HepG2 (cell line): ENCODE measurements at regions not wholly inside any gene's neighbourhood (a gene's known extent, or its start where the extent isn't known, plus 50 kb on each side); places are given as distances from the start of the nearest gene placed in this dataset.

ENCODE experiments used
- ATAC-seq: fragments of 200-7000 bp; cut with Tn5 transposase; 3 replicates; pipeline ENCODE4 v1.9.1; 2020; ENCODE audit warnings: mild to moderate bottlenecking, moderate library complexity
- BruUV-seq: library from RNA; stranded (reverse); fragments of 400-500 nt; replicated peaks from 2 replicates; lab custom pipeline; 2021; lab: Mats Ljungman, UMichigan
- CTCF ChIA-PET: fragments of 300-600 bp; formaldehyde crosslinking; extraction: SDS; loops from one replicate; lab custom pipeline; 2021; ENCODE audit warnings: low total read pairs, inconsistent platforms, low intra/inter-chr PET ratio; lab: Yijun Ruan, JAX
- POLR2A ChIA-PET: fragments of 350-600 bp; sonication (Branson Sonifier 250); formaldehyde crosslinking; loops from one replicate; lab custom pipeline; 2020; ENCODE audit warnings: antibody characterized with exemption, inconsistent platforms; lab: Yijun Ruan, JAX
- DNase-seq: peaks from one replicate; pipeline ENCODE4 v3.0.0-alpha.2; 2015; ENCODE audit warnings: low spot score
- FAIRE-seq: peaks from 3 replicates; lab custom pipeline; 2011; peaks lifted over from hg19 to GRCh38; lab: Jason Lieb, UNC
- H2AFZ ChIP-seq: one replicate; pipeline ENCODE4 v1.6.1; 2011; ENCODE audit warnings: low read length, inconsistent platforms
- H3K27ac ChIP-seq: fragments of 300-600 bp; 3 replicates; pipeline ENCODE4 v1.8.0; 2011; ENCODE audit warnings: mixed run types, mild to moderate bottlenecking, mixed read lengths, low read length, inconsistent platforms; ENCODE audit not compliant: insufficient read depth; ENCODE audit errors: extremely low read length
- H3K27me3 ChIP-seq, 2 experiments: fragments of 200-600 bp in 1 of 2; 2 replicates in 1 of 2; 3 replicates in 1 of 2; pipeline versions ENCODE4 v1.6.0 to v1.8.0; 2011; ENCODE audit warnings: low read length in 2 of 2, mild to moderate bottlenecking in 2 of 2, moderate library complexity in 2 of 2, inconsistent platforms in 1 of 2; ENCODE audit not compliant: insufficient read depth in 2 of 2, control insufficient read depth in 1 of 2
- H3K36me3 ChIP-seq, 2 experiments: fragments of 200-600 bp in 1 of 2; replicated peaks in 1 of 2; 2 replicates in 1 of 2; 3 replicates in 1 of 2; pipeline versions ENCODE4 v1.5.1 to v1.8.0; 2011; ENCODE audit warnings: low read length in 2 of 2, inconsistent platforms in 1 of 2; ENCODE audit not compliant: insufficient read depth in 2 of 2, control insufficient read depth in 1 of 2
- H3K4me1 ChIP-seq: 2 replicates; pipeline ENCODE4 v1.5.1; 2012; ENCODE audit warnings: low read length, inconsistent platforms; ENCODE audit not compliant: insufficient read depth
- H3K4me2 ChIP-seq: 2 replicates; pipeline ENCODE4 v1.6.0; 2011; ENCODE audit warnings: low read depth, low read length, inconsistent platforms
- H3K4me3 ChIP-seq, 3 experiments: fragments of 200-600 bp in 1 of 3; sonication (generic), shearing (Covaris generic) in 1 of 3; replicated peaks in 1 of 3; 2 replicates each; pipeline ENCODE4 v1.5.1; 2011 to 2016; ENCODE audit warnings: low read length in 3 of 3, inconsistent platforms in 2 of 3, low read depth in 2 of 3, mild to moderate bottlenecking in 2 of 3, control low read depth in 1 of 3, mixed read lengths in 1 of 3; ENCODE audit not compliant: insufficient read depth in 1 of 3
- H3K79me2 ChIP-seq: one replicate; pipeline ENCODE4 v1.6.1; 2011; ENCODE audit warnings: low read length, inconsistent platforms; ENCODE audit not compliant: insufficient read depth
- H3K9ac ChIP-seq: 2 replicates; pipeline ENCODE4 v1.6.0; 2011; ENCODE audit warnings: mild to moderate bottlenecking, low read depth, low read length, inconsistent platforms; ENCODE audit not compliant: insufficient read depth
- H3K9me3 ChIP-seq: 2 replicates; pipeline ENCODE4 v1.5.1; 2012; ENCODE audit warnings: mild to moderate bottlenecking, low read length
- H4K20me1 ChIP-seq: 2 replicates; pipeline ENCODE4 v1.6.0; 2011; ENCODE audit warnings: inconsistent platforms, mild to moderate bottlenecking, low read length, moderate library complexity; ENCODE audit not compliant: insufficient read depth
- CREM ChIP-seq, 2 experiments: sonication (generic) in 1 of 2; formaldehyde crosslinking in 1 of 2; IDR thresholded peaks; 2 replicates each; pipeline versions ENCODE4 v1.4.0 to v1.6.1; 2016 to 2020; ENCODE audit warnings: antibody characterized with exemption in 1 of 2, mild to moderate bottlenecking in 1 of 2, missing genetic modification reagents in 1 of 2
- ERF ChIP-seq: IDR thresholded peaks from 2 replicates; pipeline ENCODE4 v1.6.1; 2018; ENCODE audit warnings: missing biosample characterization, missing genetic modification reagents
- GTF3A ChIP-seq: sonication (generic); formaldehyde crosslinking; conservative IDR thresholded peaks from 2 replicates; pipeline ENCODE4 v1.4.0; 2020; ENCODE audit warnings: mild to moderate bottlenecking, missing genetic modification reagents
- MAFG ChIP-seq: sonication (generic); formaldehyde crosslinking; IDR thresholded peaks from 2 replicates; pipeline ENCODE4 v1.5.1; 2020; ENCODE audit warnings: mild to moderate bottlenecking, missing genetic modification reagents
- MZF1 ChIP-seq: sonication (generic); formaldehyde crosslinking; IDR thresholded peaks from 2 replicates; pipeline ENCODE4 v1.8.1; 2023; ENCODE audit warnings: mild to moderate bottlenecking, missing genetic modification reagents, borderline replicate concordance
- RAD21 ChIP-seq: fragments of 450-650 bp; formaldehyde crosslinking; IDR thresholded peaks from 2 replicates; pipeline ENCODE4 v1.5.0; 2020; ENCODE audit warnings: mild to moderate bottlenecking
- SAFB2 ChIP-seq: sonication (generic); formaldehyde crosslinking; IDR thresholded peaks from 2 replicates; pipeline ENCODE4 v1.5.1; 2020; ENCODE audit warnings: missing genetic modification reagents, low read depth, mild to moderate bottlenecking, borderline replicate concordance
- ZBTB3 ChIP-seq: sonication (generic); formaldehyde crosslinking; IDR thresholded peaks from 2 replicates; pipeline ENCODE4 v1.4.0; 2020; ENCODE audit warnings: low read depth, mild to moderate bottlenecking, moderate library complexity, missing genetic modification reagents, borderline replicate concordance
- ZBTB34 ChIP-seq: sonication (generic); formaldehyde crosslinking; IDR thresholded peaks from 2 replicates; pipeline ENCODE4 v1.8.0; 2022; ENCODE audit warnings: mild to moderate bottlenecking, missing genetic modification reagents
- ZBTB42 ChIP-seq: sonication (generic); formaldehyde crosslinking; IDR thresholded peaks from 2 replicates; pipeline ENCODE4 v1.5.0; 2020; ENCODE audit warnings: mild to moderate bottlenecking, missing genetic modification reagents
- ZMYM3 ChIP-seq: sonication (generic); formaldehyde crosslinking; IDR thresholded peaks from 2 replicates; pipeline ENCODE4 v1.5.1; 2020; ENCODE audit warnings: mild to moderate bottlenecking, missing genetic modification reagents
- ZNF143 ChIP-seq: sonication (generic); formaldehyde crosslinking; IDR thresholded peaks from 2 replicates; pipeline ENCODE4 v1.4.0; 2020; ENCODE audit warnings: missing genetic modification reagents
- ZNF329 ChIP-seq: sonication (generic); formaldehyde crosslinking; IDR thresholded peaks from 2 replicates; pipeline ENCODE4 v1.9.0; 2021; ENCODE audit warnings: low read depth, mild to moderate bottlenecking, missing genetic modification reagents
- ZSCAN22 ChIP-seq: sonication (generic); formaldehyde crosslinking; IDR thresholded peaks from 2 replicates; pipeline ENCODE4 v1.4.0; 2020; ENCODE audit warnings: mild to moderate bottlenecking, missing genetic modification reagents
- WGBS: methylation state at CpG from one replicate; pipeline ENCODE4 v1.1.6; 2017; ENCODE audit warnings: low lambda C conversion rate; 5-methylcytosine and 5-hydroxymethylcytosine counted together
- in situ Hi-C: cut with HindIII; loops from 2 replicates; pipeline ENCODE4 v1.10.0; 2017; ENCODE audit warnings: low pct_unique_long_range_greater_than_20kb; ENCODE audit not compliant: extremely low pct_ligation_motif_present
- intact Hi-C: fragments of 100-400 bp; cut with micrococcal nuclease; formaldehyde crosslinking; loops from one replicate; pipeline ENCODE4 v1.10.0; 2022; ENCODE audit not compliant: unreplicated experiment
- TF ChIP-seq, protein P1 (sequence below): fragments of 450-650 bp; IDR thresholded peaks from 2 replicates; pipeline ENCODE4 v1.6.1; 2016
- TF ChIP-seq, protein P2 (sequence below): sonication (generic); formaldehyde crosslinking; IDR thresholded peaks from 2 replicates; pipeline ENCODE4 v1.4.0; 2020; ENCODE audit warnings: missing genetic modification reagents

DNA sequence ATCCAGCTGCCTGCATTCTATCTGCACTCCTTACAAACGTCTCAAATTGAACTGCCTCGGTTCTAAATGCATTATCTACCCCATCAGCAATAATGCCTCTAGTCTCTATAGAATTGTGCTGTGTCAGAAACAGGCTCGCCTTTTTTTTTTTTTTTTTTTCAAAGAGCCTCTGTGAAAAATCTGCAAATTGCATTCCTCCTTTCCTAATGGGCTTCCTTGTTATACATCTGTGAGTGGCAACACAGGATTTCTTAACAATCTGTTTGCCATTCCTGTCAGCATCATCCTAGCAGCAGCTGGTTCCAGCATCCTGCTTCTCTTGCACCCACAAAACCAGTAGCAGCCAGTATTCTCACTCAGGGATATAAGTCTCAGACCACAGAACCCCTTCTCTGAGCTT lies 413.5 kb upstream of the SEMA3D start:
- FAIRE-seq (no peak), DNase-seq (no peak), ATAC-seq (no peak)
- WGBS = 2% methylated on average over 3 of the region's 3 CpGs
- Histone ChIP-seq H3K4me3 (no peak overlapping the region), H3K9me3 (no peaks in the 10 kb centered on the region), H3K4me2 (no peak overlapping the region), H3K4me1 (no peaks in the 10 kb centered on the region), H3K36me3 (no peaks in the 10 kb centered on the region), H3K9ac (no peak overlapping the region), H3K27me3 (no peaks in the 10 kb centered on the region), H3K79me2 (no peaks in the 10 kb centered on the region), H3K27ac (no peak overlapping the region), H4K20me1 (no peaks in the 10 kb centered on the region), H2AFZ (no peak overlapping the region)
- ChIA-PET POLR2A (no interaction called here), CTCF (no interaction called here)
- TF ChIP-seq CREM (IDR thresholded peaks at IDR 0.05) (no peak), CREM (CRISPR knock-in tag; IDR thresholded peaks at IDR 0.05) (no peak), ZMYM3 (CRISPR knock-in tag) (no peak), ZBTB34 (CRISPR knock-in tag) (no peak), RAD21 (CRISPR knock-in tag) (no peak), ZSCAN22 (no peak), ZBTB3 (CRISPR knock-in tag) (no peak), GTF3A (CRISPR knock-in tag) (no peak)
- intact Hi-C loops = no loop called here
- in situ Hi-C loops = no loop called here
- no TSS peak for BruUV-seq

- no peaks in the 10 kb centered on the region; a peak in 1 of 5 replicates for H3K27me3 ChIP-seq
- no peak overlapping the region for H3K9ac ChIP-seq
- FAIRE-seq = no peak
- no peak overlapping the region for H3K4me3 ChIP-seq
- no peaks in the 10 kb centered on the region for H4K20me1 ChIP-seq
- H3K9me3 ChIP-seq = no peaks in the 10 kb centered on the region
- H3K4me1 ChIP-seq = no peaks in the 10 kb centered on the region
- in situ Hi-C loops = no loop called here
- no peak for ATAC-seq
- DNase-seq = no peak
- no peak overlapping the region for H2AFZ ChIP-seq
- BruUV-seq = no TSS peak
- ChIA-PET POLR2A (no interaction called here), CTCF (no interaction called here)
- no peaks in the 10 kb centered on the region for H3K36me3 ChIP-seq
- no peaks in the 10 kb centered on the region for H3K79me2 ChIP-seq
- intact Hi-C loops = no loop called here
- no peak overlapping the region for H3K4me2 ChIP-seq
- no peak overlapping the region for H3K27ac ChIP-seq
- WGBS = 2% methylated on average over 2 of the region's 2 CpGs
- no peak for TF ChIP-seq ERF (CRISPR knock-in tag)
- TF ChIP-seq, protein P1, sequence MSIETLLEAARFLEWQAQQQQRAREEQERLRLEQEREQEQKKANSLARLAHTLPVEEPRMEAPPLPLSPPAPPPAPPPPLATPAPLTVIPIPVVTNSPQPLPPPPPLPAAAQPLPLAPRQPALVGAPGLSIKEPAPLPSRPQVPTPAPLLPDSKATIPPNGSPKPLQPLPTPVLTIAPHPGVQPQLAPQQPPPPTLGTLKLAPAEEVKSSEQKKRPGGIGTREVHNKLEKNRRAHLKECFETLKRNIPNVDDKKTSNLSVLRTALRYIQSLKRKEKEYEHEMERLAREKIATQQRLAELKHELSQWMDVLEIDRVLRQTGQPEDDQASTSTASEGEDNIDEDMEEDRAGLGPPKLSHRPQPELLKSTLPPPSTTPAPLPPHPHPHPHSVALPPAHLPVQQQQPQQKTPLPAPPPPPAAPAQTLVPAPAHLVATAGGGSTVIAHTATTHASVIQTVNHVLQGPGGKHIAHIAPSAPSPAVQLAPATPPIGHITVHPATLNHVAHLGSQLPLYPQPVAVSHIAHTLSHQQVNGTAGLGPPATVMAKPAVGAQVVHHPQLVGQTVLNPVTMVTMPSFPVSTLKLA = no peak
- no peak for TF ChIP-seq ZNF329
- TF ChIP-seq MAFG = no peak
- no peak for TF ChIP-seq ZNF143 (CRISPR knock-in tag)
- no peak for TF ChIP-seq MZF1 (CRISPR knock-in tag)
- TF ChIP-seq, protein P2, sequence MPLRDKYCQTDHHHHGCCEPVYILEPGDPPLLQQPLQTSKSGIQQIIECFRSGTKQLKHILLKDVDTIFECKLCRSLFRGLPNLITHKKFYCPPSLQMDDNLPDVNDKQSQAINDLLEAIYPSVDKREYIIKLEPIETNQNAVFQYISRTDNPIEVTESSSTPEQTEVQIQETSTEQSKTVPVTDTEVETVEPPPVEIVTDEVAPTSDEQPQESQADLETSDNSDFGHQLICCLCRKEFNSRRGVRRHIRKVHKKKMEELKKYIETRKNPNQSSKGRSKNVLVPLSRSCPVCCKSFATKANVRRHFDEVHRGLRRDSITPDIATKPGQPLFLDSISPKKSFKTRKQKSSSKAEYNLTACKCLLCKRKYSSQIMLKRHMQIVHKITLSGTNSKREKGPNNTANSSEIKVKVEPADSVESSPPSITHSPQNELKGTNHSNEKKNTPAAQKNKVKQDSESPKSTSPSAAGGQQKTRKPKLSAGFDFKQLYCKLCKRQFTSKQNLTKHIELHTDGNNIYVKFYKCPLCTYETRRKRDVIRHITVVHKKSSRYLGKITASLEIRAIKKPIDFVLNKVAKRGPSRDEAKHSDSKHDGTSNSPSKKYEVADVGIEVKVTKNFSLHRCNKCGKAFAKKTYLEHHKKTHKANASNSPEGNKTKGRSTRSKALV (CRISPR knock-in tag) = no peak
- TF ChIP-seq SAFB2 (CRISPR knock-in tag) = no peak
- no peak for TF ChIP-seq ZBTB42 (CRISPR knock-in tag)
Measured at GRCh38 chr7:85596827-85597226, 410.0 kb upstream of the SEMA3D start.
